CD4-positive, CD25-positive, alpha-beta regulatory T cell (primary cell): ENCODE measurements at regions not wholly inside any gene's neighbourhood (a gene's known extent, or its start where the extent isn't known, plus 50 kb on each side); places are given as distances from the start of the nearest gene placed in this dataset.

Source experiments
- ATAC-seq, 2 donors: fragments of 150-1000 bp; cut with Tn5 transposase; one replicate each; pipeline ENCODE4 v1.10.0; 2021; ENCODE audit warnings: low read depth in 2 of 2, moderate number of reproducible peaks in 2 of 2, moderate library complexity in 1 of 2
- DNase-seq, 3 donors: peaks; one replicate each; pipeline versions ENCODE4 v3.0.0 to v3.0.0-alpha.2; 2012 to 2022; ENCODE audit warnings: mixed read lengths in 1 of 3
- H3K27ac ChIP-seq: one replicate; pipeline ENCODE4 v1.7.0; 2013; ENCODE audit warnings: mild to moderate bottlenecking, low read length; ENCODE audit not compliant: insufficient read depth, poor library complexity, severe bottlenecking
- H3K27me3 ChIP-seq: one replicate; pipeline ENCODE4 v1.7.0; 2013; ENCODE audit warnings: low read length; ENCODE audit not compliant: control insufficient read depth, insufficient read depth
- H3K36me3 ChIP-seq: one replicate; pipeline ENCODE4 v1.7.0; 2013; ENCODE audit warnings: mild to moderate bottlenecking, low read length, moderate library complexity; ENCODE audit not compliant: control insufficient read depth, insufficient read depth
- H3K4me1 ChIP-seq: 2 replicates; pipeline ENCODE4 v1.7.0; 2013; ENCODE audit warnings: mild to moderate bottlenecking, low read length; ENCODE audit not compliant: insufficient read depth, control insufficient read depth, poor library complexity, severe bottlenecking
- H3K4me3 ChIP-seq: one replicate; pipeline ENCODE4 v1.7.0; 2013; ENCODE audit warnings: low read depth, mild to moderate bottlenecking, low read length, moderate library complexity
- H3K9me3 ChIP-seq, 2 experiments: 1 replicate in 1 of 2; 2 replicates in 1 of 2; pipeline ENCODE4 v1.7.0; 2013; ENCODE audit warnings: low read length in 2 of 2, mild to moderate bottlenecking in 1 of 2, moderate library complexity in 1 of 2; ENCODE audit not compliant: control insufficient read depth in 2 of 2
- H3K27ac Mint-ChIP-seq, 3 donors: one replicate each; pipeline ENCODE4 v1.8.0; 2020 to 2022; ENCODE audit warnings: mild to moderate bottlenecking in 3 of 3, mixed read lengths in 3 of 3, moderate library complexity in 2 of 3
- H3K27me3 Mint-ChIP-seq: one replicate; pipeline ENCODE4 v1.8.0; 2022; ENCODE audit warnings: mild to moderate bottlenecking, mixed read lengths
- H3K36me3 Mint-ChIP-seq: one replicate; pipeline ENCODE4 v1.8.0; 2020; ENCODE audit warnings: mixed read lengths
- H3K4me1 Mint-ChIP-seq, 4 donors: one replicate each; pipeline ENCODE4 v1.8.0; 2020 to 2022; ENCODE audit warnings: mixed read lengths in 4 of 4, mild to moderate bottlenecking in 1 of 4
- H3K4me3 Mint-ChIP-seq, 4 donors: one replicate each; pipeline ENCODE4 v1.8.0; 2020 to 2022; ENCODE audit warnings: mild to moderate bottlenecking in 4 of 4, mixed read lengths in 4 of 4, moderate library complexity in 3 of 4
- H3K9me3 Mint-ChIP-seq, 7 donors: one replicate each; pipeline ENCODE4 v1.8.0; 2020 to 2022; ENCODE audit warnings: mixed read lengths in 7 of 7, mild to moderate bottlenecking in 3 of 7, moderate library complexity in 2 of 7

- Histone ChIP-seq H3K9me3 (no peaks in the 10 kb centered on the region), H3K4me3 (no peak overlapping the region), H3K36me3 (no peaks in the 10 kb centered on the region), H3K27ac (no peak overlapping the region), H3K27me3 (no peaks in the 10 kb centered on the region), H3K4me1 (no peaks in the 10 kb centered on the region)
- no peak for ATAC-seq
- H3K9me3 Mint-ChIP-seq = peaks cover 0 to 5% (median 0%) of the 10 kb centered on the region in 7 donors
- H3K4me3 Mint-ChIP-seq = no peak overlapping the region
- no peak overlapping the region for H3K27ac Mint-ChIP-seq
- no peaks in the 10 kb centered on the region for H3K27me3 Mint-ChIP-seq
- H3K36me3 Mint-ChIP-seq = no peaks in the 10 kb centered on the region
- no peak for DNase-seq
- H3K4me1 Mint-ChIP-seq = no peaks in the 10 kb centered on the region
Measured at GRCh38 chr1:232372431-232372830, 257.5 kb downstream of the SIPA1L2 start.

GRCh38 chr1:232369451-232370296 is 260.3 kb downstream of the SIPA1L2 start:
- no peaks in the 10 kb centered on the region for H3K36me3 Mint-ChIP-seq
- Histone ChIP-seq H3K4me1 (no peaks in the 10 kb centered on the region), H3K36me3 (no peaks in the 10 kb centered on the region), H3K27ac (no peak overlapping the region), H3K27me3 (no peaks in the 10 kb centered on the region), H3K4me3 (no peak overlapping the region), H3K9me3 (no peaks in the 10 kb centered on the region)
- H3K9me3 Mint-ChIP-seq = peaks cover 0 to 3% (median 0%) of the 10 kb centered on the region in 7 donors
- no peak for DNase-seq
- H3K4me1 Mint-ChIP-seq = no peaks in the 10 kb centered on the region
- H3K27me3 Mint-ChIP-seq = peaks cover 3% of the 10 kb centered on the region
- no peak overlapping the region for H3K27ac Mint-ChIP-seq
- H3K4me3 Mint-ChIP-seq = no peak overlapping the region
- ATAC-seq = no peak

- H3K36me3 Mint-ChIP-seq = no peaks in the 10 kb centered on the region
- Histone ChIP-seq H3K4me3 (no peak overlapping the region), H3K36me3 (no peaks in the 10 kb centered on the region), H3K27ac (no peak overlapping the region), H3K4me1 (no peaks in the 10 kb centered on the region), H3K9me3 (no peaks in the 10 kb centered on the region), H3K27me3 (no peaks in the 10 kb centered on the region)
- DNase-seq (no peak), ATAC-seq (no peak)
- peaks cover 6% of the 10 kb centered on the region for H3K27me3 Mint-ChIP-seq
- peaks cover 0 to 3% (median 0%) of the 10 kb centered on the region in 7 donors for H3K9me3 Mint-ChIP-seq
- H3K4me1 Mint-ChIP-seq = no peaks in the 10 kb centered on the region
- H3K27ac Mint-ChIP-seq = no peak overlapping the region
- H3K4me3 Mint-ChIP-seq = no peak overlapping the region
Measured at GRCh38 chr1:232368821-232369321, 261.1 kb downstream of the SIPA1L2 start.

- Histone ChIP-seq H3K27me3 (no peaks in the 10 kb centered on the region), H3K9me3 (no peaks in the 10 kb centered on the region), H3K36me3 (no peaks in the 10 kb centered on the region), H3K27ac (no peak overlapping the region), H3K4me1 (no peaks in the 10 kb centered on the region), H3K4me3 (no peak overlapping the region)
- Mint-ChIP-seq H3K4me1 (no peaks in the 10 kb centered on the region), H3K4me3 (no peak overlapping the region), H3K36me3 (no peaks in the 10 kb centered on the region), H3K27me3 (peaks cover 6% of the 10 kb centered on the region), H3K27ac (no peak overlapping the region), H3K9me3 (peaks cover 0 to 3% (median 0%) of the 10 kb centered on the region in 7 donors)
- no peak for ATAC-seq
- peak in 1 of 3 donors; percentile 2 for DNase-seq
Measured at GRCh38 chr1:232367293-232367692, 262.6 kb downstream of the SIPA1L2 start.

- Mint-ChIP-seq H3K4me3 (no peak overlapping the region), H3K27me3 (peaks cover 6% of the 10 kb centered on the region), H3K4me1 (no peaks in the 10 kb centered on the region), H3K9me3 (peaks cover 0 to 3% (median 0%) of the 10 kb centered on the region in 7 donors), H3K36me3 (no peaks in the 10 kb centered on the region), H3K27ac (no peak overlapping the region)
- peaks cover 3% of the 10 kb centered on the region for H3K27me3 ChIP-seq
- DNase-seq (no peak), ATAC-seq (no peak)
- H3K27ac ChIP-seq = no peak overlapping the region
- no peak overlapping the region for H3K4me3 ChIP-seq
- H3K4me1 ChIP-seq = no peaks in the 10 kb centered on the region
- H3K9me3 ChIP-seq = no peaks in the 10 kb centered on the region
- no peaks in the 10 kb centered on the region for H3K36me3 ChIP-seq
Measured at GRCh38 chr1:232364654-232365382, 265.1 kb downstream of the SIPA1L2 start.

- Mint-ChIP-seq H3K4me1 (no peaks in the 10 kb centered on the region), H3K4me3 (no peak overlapping the region), H3K9me3 (peaks cover 0 to 3% (median 0%) of the 10 kb centered on the region in 7 donors), H3K36me3 (no peaks in the 10 kb centered on the region), H3K27me3 (peaks cover 6% of the 10 kb centered on the region), H3K27ac (no peak overlapping the region)
- H3K27ac ChIP-seq = no peak overlapping the region
- H3K27me3 ChIP-seq = peaks cover 3% of the 10 kb centered on the region
- ATAC-seq (no peak), DNase-seq (no peak)
- H3K4me1 ChIP-seq = no peaks in the 10 kb centered on the region
- H3K9me3 ChIP-seq = no peaks in the 10 kb centered on the region
- no peak overlapping the region for H3K4me3 ChIP-seq
- H3K36me3 ChIP-seq = no peaks in the 10 kb centered on the region
Measured at GRCh38 chr1:232363008-232363407, 266.9 kb downstream of the SIPA1L2 start.

GRCh38 chr1:232357416-232357815 is 272.5 kb downstream of the SIPA1L2 start:
- Histone ChIP-seq H3K36me3 (no peaks in the 10 kb centered on the region), H3K4me1 (no peaks in the 10 kb centered on the region), H3K27me3 (peaks cover 3% of the 10 kb centered on the region), H3K4me3 (no peak overlapping the region), H3K9me3 (no peaks in the 10 kb centered on the region), H3K27ac (no peak overlapping the region)
- Mint-ChIP-seq H3K27ac (no peak overlapping the region), H3K27me3 (peaks cover 4% of the 10 kb centered on the region), H3K4me1 (no peaks in the 10 kb centered on the region), H3K36me3 (no peaks in the 10 kb centered on the region), H3K9me3 (peaks cover 0 to 3% (median 0%) of the 10 kb centered on the region in 7 donors), H3K4me3 (no peak overlapping the region)
- DNase-seq (no peak), ATAC-seq (no peak)
